Motor neuron (in vitro differentiated cells): ENCODE measurements at regions not wholly inside any gene's neighbourhood (a gene's known extent, or its start where the extent isn't known, plus 50 kb on each side); places are given as distances from the start of the nearest gene placed in this dataset.

Experiments
- ATAC-seq, 8 experiments: fragments of 200-7000 bp; cut with Tn5 transposase; replicated peaks in 6 of 8; 2 replicates each; pipeline ENCODE4 v1.8.0; 2021; ENCODE audit warnings: mild to moderate bottlenecking in 8 of 8, moderate library complexity in 8 of 8
- H3K27ac ChIP-seq, 2 donors: fragments of 250-450 bp; sonication (Bioruptor Pico); 2 replicates each; pipeline ENCODE4 v1.9.0; 2021; ENCODE audit warnings: antibody characterized with exemption in 2 of 2, mild to moderate bottlenecking in 2 of 2, moderate library complexity in 1 of 2
- H3K4me1 ChIP-seq, 2 donors: fragments of 250-450 bp; sonication (Bioruptor Pico); replicated peaks in 1 of 2; 2 replicates each; pipeline ENCODE4 v1.6.1; 2021; ENCODE audit warnings: antibody characterized with exemption in 2 of 2, mild to moderate bottlenecking in 2 of 2, moderate library complexity in 1 of 2
- H3K4me3 ChIP-seq, 5 donors: fragments of 250-450 bp; sonication (Bioruptor Pico); 2 replicates each; pipeline ENCODE4 v1.9.0; 2021; ENCODE audit warnings: antibody characterized with exemption in 5 of 5, mild to moderate bottlenecking in 5 of 5, moderate library complexity in 4 of 5
- WGBS, 10 experiments: fragments of 450-650 bp; shearing (Covaris generic); methylation state at CpG; one replicate each; pipeline ENCODE4 v1.0.0; 2022; 5-methylcytosine and 5-hydroxymethylcytosine counted together
- in situ Hi-C, 9 experiments: fragments of 400-800 bp; cut with MboI; loops; one replicate each; pipeline ENCODE4 v1.15.0; 2021; ENCODE audit warnings: low sequenced_read_pairs in 9 of 9, low pct_unique_long_range_greater_than_20kb in 2 of 9; ENCODE audit not compliant: unreplicated experiment in 9 of 9

GRCh38 chr11:131025421-131026125 is 109.3 kb upstream of the SNX19 start:
- Histone ChIP-seq H3K27ac (no peak overlapping the region), H3K4me1 (no peaks in the 10 kb centered on the region), H3K4me3 (no peak overlapping the region)
- ATAC-seq, result peak in 2 of 8 experiments; percentile 29 to 48
- 24 to 80% (median 48%) methylated on average over 1 to 5 of the region's 7 CpGs; no CpG with 5 or more reads in 2 of the 10 experiments for WGBS, 10 experiments
- in situ Hi-C loops, result no loop called here

DNA sequence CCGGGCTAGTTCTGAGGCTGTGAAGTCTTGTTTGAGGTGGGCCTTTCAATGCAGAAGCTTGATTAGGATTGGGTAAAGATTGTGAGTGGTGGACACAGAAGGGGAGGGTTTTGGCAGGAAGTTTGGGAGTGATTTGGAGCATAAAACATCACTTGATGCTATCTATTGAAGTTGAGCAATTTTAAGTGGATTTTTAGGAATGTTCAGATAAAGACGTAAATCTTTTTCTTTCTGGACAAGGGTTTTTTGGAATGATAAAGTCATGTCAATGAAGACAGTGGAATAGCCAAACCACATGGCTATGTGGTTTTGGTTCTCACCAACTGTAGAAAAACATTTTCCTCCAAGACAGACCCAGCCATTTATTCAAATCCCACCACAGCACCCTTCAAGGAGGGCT is 111.2 kb upstream of the SNX19 start:
- WGBS, 10 experiments, result 30 to 100% (median 83%) methylated on average over 1 to 2 of the region's 2 CpGs; no CpG with 5 or more reads in 3 of the 10 experiments
- Histone ChIP-seq H3K27ac (no peak overlapping the region), H3K4me3 (no peak overlapping the region), H3K4me1 (peaks cover 7 to 9% of the 10 kb centered on the region in 2 donors)
- ATAC-seq, result no peak
- in situ Hi-C loops, result no loop called here

DNA sequence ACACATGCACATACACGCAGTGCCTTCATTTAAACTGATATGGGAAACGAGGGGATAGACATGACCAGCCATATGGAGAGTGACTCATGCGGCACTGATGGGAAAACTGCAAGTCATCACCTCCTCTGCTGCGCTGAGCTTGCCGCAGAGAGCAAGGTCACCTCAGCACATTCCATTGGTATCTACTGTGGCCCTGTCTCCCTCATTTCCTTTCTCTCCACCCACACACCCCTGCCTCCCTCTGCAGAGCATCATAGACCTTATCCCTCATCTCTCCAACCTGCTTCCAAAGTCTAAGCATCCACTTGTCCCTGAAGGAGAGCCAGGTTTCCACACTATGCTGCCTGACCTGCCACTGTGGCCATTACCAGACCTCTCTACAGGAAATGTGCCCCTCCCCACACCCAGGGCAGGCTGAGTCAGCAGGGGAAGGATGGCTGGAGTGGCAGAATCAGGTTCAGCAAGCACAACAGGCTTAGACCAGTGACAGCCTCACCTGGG is 116.9 kb upstream of the SNX19 start:
- 20 to 63% (median 58%) methylated on average over 1 to 3 of the region's 5 CpGs; no CpG with 5 or more reads in 5 of the 10 experiments for WGBS, 10 experiments
- peak; percentile 41 to 96 (median 94) for ATAC-seq
- Histone ChIP-seq H3K27ac (peak overlapping the region in 1 of 2 donors; percentile 53), H3K4me3 (no peak overlapping the region), H3K4me1 (peaks cover 9 to 14% of the 10 kb centered on the region in 2 donors)
- in situ Hi-C loops, result no loop called here

- in situ Hi-C loops, result no loop called here
- ATAC-seq, result no peak
- 64 to 100% (median 92%) methylated on average over 1 to 5 of the region's 5 CpGs; no CpG with 5 or more reads in 1 of the 10 experiments for WGBS, 10 experiments
- no peak overlapping the region for H3K27ac ChIP-seq
- H3K4me3 ChIP-seq, result no peak overlapping the region
- H3K4me1 ChIP-seq, result peaks cover 3 to 8% of the 10 kb centered on the region in 2 donors
Measured at GRCh38 chr11:131036514-131036913, 120.2 kb upstream of the SNX19 start.

DNA sequence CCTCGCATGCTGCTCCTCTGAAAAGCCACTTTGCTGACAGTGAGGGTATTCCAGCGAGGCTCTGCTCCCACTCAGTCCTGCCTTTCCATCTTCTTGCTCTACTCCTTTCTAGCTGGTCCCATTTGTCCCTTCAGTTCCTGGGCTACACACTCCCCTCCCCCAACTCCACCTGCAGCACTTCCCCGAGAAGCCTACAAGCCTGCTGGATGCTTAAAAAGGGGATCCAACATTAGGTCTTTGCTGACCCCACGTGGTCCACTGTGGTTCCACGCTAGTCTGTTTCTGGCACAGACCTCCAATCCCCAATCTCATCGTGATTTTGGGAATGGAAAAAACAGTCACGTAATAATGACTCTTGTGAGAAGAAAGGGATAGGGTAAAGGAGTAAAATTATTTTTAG is 121.6 kb upstream of the SNX19 start:
- no peak for ATAC-seq
- Histone ChIP-seq H3K4me1 (peaks cover 2 to 7% of the 10 kb centered on the region in 2 donors), H3K27ac (no peak overlapping the region), H3K4me3 (no peak overlapping the region)
- WGBS, 10 experiments, result 6 to 80% (median 60%) methylated on average over 1 to 6 of the region's 7 CpGs; no CpG with 5 or more reads in 1 of the 10 experiments
- in situ Hi-C loops, result no loop called here

GRCh38 chr11:131038597-131038996 is 122.3 kb upstream of the SNX19 start:
- Histone ChIP-seq H3K4me1 (peaks cover 0 to 2% of the 10 kb centered on the region in 2 donors), H3K27ac (no peak overlapping the region), H3K4me3 (no peak overlapping the region)
- peak in 3 of 8 experiments; percentile 39 to 72 (median 60) for ATAC-seq
- in situ Hi-C loops, result no loop called here
- 20 to 78% (median 52%) methylated on average over 1 to 5 of the region's 5 CpGs; no CpG with 5 or more reads in 3 of the 10 experiments for WGBS, 10 experiments

- 0 to 100% (median 71%) methylated on average over 1 to 5 of the region's 5 CpGs; no CpG with 5 or more reads in 2 of the 10 experiments for WGBS, 10 experiments
- no peak overlapping the region for H3K4me3 ChIP-seq
- no peak overlapping the region for H3K27ac ChIP-seq
- in situ Hi-C loops, result no loop called here
- ATAC-seq, result no peak
- peaks cover 0 to 2% of the 10 kb centered on the region in 2 donors for H3K4me1 ChIP-seq
Measured at GRCh38 chr11:131041331-131042040, 125.2 kb upstream of the SNX19 start.

DNA sequence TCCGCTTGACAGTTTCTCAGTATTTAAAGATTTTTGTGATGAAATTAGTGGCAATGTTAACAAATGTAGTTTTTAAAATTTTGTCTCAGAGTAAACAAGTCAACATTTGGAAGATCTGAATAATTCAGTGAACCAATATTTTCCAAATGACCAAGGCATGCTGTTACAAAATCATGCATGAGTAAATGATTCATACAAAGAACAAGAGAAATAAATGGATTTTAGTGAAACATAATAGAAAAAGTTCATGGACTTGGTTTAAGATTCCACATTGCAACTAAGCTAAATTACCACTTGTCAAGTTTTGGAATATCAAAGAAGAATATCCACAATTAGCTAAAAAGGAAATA is 125.7 kb upstream of the SNX19 start:
- Histone ChIP-seq H3K4me3 (no peak overlapping the region), H3K4me1 (peaks cover 0 to 2% of the 10 kb centered on the region in 2 donors), H3K27ac (no peak overlapping the region)
- in situ Hi-C loops, result no loop called here
- ATAC-seq, result no peak
- WGBS, 10 experiments, result 0 to 100% (median 75%) methylated on average over 1 of the region's 1 CpG; no CpG with 5 or more reads in 2 of the 10 experiments

- no peak overlapping the region for H3K4me3 ChIP-seq
- H3K4me1 ChIP-seq, result peaks cover 0 to 2% of the 10 kb centered on the region in 2 donors
- H3K27ac ChIP-seq, result no peak overlapping the region
- no peak for ATAC-seq
- WGBS, 10 experiments, result 33 to 100% (median 40%) methylated on average over 1 of the region's 1 CpG; no CpG with 5 or more reads in 7 of the 10 experiments
- in situ Hi-C loops, result no loop called here
Measured at GRCh38 chr11:131043251-131043650, 127.0 kb upstream of the SNX19 start.

DNA sequence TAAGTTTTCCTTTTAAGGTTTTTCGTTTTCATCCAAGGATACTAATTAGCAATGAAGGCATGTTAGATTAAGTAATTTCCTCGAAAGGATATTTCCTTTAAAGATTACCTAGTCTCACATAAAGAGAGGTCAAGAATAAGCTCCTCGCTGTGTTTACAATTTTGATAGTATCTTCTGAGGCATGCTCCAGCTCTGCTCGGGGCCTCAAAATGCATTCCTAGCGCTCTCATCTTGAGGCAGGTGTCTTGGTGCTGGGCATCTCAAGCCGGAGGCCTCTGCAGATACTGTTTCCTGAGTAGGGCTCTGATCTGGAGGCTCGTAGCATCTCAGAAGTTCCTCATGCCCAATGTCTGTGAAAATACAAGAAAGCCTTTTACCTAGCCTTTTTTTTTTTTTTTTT is 128.6 kb upstream of the SNX19 start:
- H3K4me1 ChIP-seq, result no peaks in the 10 kb centered on the region

DNA sequence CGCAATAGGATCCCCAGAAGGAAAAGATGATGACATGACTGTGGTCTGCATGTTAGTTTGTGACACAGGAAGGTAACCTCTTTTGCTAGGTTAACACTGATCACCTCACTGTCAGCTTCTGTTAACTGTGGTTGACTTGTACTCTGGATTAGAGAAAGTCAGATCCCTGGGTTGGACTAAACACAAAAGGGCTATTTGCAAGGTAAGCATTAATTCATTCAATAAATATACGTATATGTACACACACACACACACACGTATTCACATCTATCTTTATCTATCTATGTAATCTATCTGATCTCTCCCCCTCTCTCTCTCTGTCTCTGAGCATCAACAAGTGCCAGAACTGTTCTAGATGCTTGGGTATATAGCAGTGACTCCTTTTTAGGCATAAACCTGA is 136.1 kb upstream of the SNX19 start:
- 0 to 100% (median 82%) methylated on average over 1 to 2 of the region's 3 CpGs; no CpG with 5 or more reads in 3 of the 10 experiments for WGBS, 10 experiments
- no peak overlapping the region for H3K27ac ChIP-seq
- no peak overlapping the region for H3K4me3 ChIP-seq
- no peaks in the 10 kb centered on the region for H3K4me1 ChIP-seq
- in situ Hi-C loops, result loop anchor here in 5 of 9 experiments (25.0 kb wide), 3 partner anchors 435 to 610 kb away; no protein-coding TSS in a partner anchor
- ATAC-seq, result no peak

More for the DNA sequence above, 128.6 kb upstream of the SNX19 start:
- ATAC-seq, result no peak
- H3K27ac ChIP-seq, result no peak overlapping the region
- in situ Hi-C loops, result no loop called here
- 36 to 100% (median 78%) methylated on average over 2 to 7 of the region's 7 CpGs for WGBS, 10 experiments
- H3K4me3 ChIP-seq, result no peak overlapping the region

DNA sequence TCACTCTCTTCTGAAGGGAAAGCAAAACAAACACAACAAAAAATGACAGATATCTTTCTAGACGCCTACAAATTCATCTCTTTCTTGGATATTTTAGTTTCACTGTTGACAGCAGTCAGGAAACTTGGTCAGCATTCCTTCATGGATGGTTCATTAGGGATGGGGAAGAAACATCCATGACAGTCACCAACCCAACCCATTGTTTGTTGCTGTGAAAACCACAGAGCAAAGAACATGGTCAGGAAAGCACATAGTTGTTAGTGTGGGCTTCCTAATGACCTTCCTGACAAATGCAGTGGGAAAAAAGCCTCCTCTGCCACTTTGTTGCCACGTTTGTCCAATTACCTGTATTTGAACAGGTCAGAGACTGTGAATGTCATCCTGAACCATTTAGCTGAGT is 139.8 kb upstream of the SNX19 start:
- 0 to 100% (median 65%) methylated on average over 1 to 2 of the region's 2 CpGs; no CpG with 5 or more reads in 3 of the 10 experiments for WGBS, 10 experiments
- Histone ChIP-seq H3K4me1 (no peaks in the 10 kb centered on the region), H3K27ac (no peak overlapping the region), H3K4me3 (no peak overlapping the region)
- in situ Hi-C loops, result loop anchor here in 5 of 9 experiments (25.0 kb wide), 3 partner anchors 431 to 606 kb away; no protein-coding TSS in a partner anchor
- ATAC-seq, result no peak

- in situ Hi-C loops, result loop anchor here in 8 of 9 experiments (10.0 to 25.0 kb wide), 5 partner anchors 424 to 611 kb away; no protein-coding TSS in a partner anchor
- no peak overlapping the region for H3K27ac ChIP-seq
- no peak overlapping the region for H3K4me3 ChIP-seq
- WGBS, 10 experiments, result 5 to 72% (median 58%) methylated on average over 3 to 5 of the region's 6 CpGs; no CpG with 5 or more reads in 5 of the 10 experiments
- no peak for ATAC-seq
- no peaks in the 10 kb centered on the region for H3K4me1 ChIP-seq
Measured at GRCh38 chr11:131063638-131064037, 147.4 kb upstream of the SNX19 start.
